ENCODE measurements at regions not wholly inside any gene's neighbourhood (a gene's known extent, or its start where the extent isn't known, plus 50 kb on each side); places are given as distances from the start of the nearest gene placed in this dataset.

- TF ChIP-seq, protein P1, sequence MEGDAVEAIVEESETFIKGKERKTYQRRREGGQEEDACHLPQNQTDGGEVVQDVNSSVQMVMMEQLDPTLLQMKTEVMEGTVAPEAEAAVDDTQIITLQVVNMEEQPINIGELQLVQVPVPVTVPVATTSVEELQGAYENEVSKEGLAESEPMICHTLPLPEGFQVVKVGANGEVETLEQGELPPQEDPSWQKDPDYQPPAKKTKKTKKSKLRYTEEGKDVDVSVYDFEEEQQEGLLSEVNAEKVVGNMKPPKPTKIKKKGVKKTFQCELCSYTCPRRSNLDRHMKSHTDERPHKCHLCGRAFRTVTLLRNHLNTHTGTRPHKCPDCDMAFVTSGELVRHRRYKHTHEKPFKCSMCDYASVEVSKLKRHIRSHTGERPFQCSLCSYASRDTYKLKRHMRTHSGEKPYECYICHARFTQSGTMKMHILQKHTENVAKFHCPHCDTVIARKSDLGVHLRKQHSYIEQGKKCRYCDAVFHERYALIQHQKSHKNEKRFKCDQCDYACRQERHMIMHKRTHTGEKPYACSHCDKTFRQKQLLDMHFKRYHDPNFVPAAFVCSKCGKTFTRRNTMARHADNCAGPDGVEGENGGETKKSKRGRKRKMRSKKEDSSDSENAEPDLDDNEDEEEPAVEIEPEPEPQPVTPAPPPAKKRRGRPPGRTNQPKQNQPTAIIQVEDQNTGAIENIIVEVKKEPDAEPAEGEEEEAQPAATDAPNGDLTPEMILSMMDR (IDR thresholded peaks at IDR 0.05): no peak
- TF ChIP-seq POLR2A (IDR thresholded peaks at IDR 0.05): no peak
These were observed 78.0 kb upstream of the FOXQ1 start for GRCh38 chr6:1233924-1234323.
